Hematopoietic multipotent progenitor cell treated with erythropoietin and hydrocortisone succinate and interleukin-3 and kit ligand, for 8 days (in vitro differentiated cells): ENCODE measurements at regions not wholly inside any gene's neighbourhood (a gene's known extent, or its start where the extent isn't known, plus 50 kb on each side); places are given as distances from the start of the nearest gene placed in this dataset.
A peak's percentile ranks its signal among the peaks of the same experiment; 100 is the strongest.

Experiments
- DNase-seq: peaks from one replicate; pipeline ENCODE4 v3.0.0-alpha.2; 2015

DNA sequence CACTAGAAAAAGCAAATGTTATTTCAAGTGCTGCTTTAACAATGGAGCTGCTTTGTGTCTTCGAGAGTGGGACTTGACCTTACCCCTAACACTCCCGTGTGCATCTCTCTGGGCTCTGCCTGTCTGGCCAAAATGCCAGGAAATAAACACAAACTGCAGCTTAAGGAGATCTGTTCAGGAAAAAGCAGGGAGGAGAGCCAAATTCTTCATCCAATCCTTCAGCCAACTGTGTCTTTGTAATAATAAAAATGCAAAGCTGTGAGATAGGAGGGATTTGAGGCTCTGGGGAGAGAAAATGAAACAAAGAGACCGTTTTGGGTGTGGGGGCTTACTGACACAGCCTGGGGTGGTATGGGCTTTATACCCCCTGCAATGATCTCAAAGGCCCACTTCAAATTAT, 85.8 kb upstream of the WSCD2 start:
- DNase-seq = no peak

DNA sequence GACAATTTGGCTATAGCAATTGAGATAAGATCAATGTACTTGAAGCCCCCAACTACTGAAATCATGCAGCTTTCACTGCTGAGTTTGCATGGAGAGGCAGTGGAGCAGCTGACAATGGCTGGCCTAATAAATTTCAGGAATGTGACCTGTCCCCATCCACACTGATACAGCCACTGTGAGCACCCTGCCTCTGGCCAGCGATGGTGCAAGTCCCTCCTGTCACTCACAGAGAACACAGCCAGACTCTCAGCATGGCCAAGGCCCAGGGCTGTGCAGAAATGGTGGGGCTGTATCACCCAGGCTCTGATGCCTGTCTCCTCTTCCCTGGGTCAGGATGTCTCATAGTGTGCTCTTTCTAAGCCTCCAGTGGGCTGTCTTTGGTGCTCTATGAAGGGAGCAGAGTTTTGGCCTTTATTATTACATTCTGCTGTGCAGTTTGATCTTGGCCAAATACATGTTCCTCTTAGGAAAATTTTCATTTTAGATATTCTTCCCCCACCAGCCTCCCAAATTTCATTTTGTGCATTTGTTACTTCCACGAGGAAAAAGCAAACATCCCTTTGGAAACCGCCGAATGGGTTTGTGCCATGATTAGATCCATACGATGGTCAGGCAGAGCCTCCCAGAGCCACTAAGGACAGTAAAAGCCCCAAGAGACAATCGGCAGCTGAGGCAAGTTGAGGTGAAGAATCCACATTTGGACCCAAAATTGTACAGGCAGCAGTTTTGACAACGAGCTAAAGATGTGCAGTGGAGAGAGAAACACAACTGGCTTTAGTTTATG, 85.1 kb upstream of the WSCD2 start:
- DNase-seq = no peak

DNA sequence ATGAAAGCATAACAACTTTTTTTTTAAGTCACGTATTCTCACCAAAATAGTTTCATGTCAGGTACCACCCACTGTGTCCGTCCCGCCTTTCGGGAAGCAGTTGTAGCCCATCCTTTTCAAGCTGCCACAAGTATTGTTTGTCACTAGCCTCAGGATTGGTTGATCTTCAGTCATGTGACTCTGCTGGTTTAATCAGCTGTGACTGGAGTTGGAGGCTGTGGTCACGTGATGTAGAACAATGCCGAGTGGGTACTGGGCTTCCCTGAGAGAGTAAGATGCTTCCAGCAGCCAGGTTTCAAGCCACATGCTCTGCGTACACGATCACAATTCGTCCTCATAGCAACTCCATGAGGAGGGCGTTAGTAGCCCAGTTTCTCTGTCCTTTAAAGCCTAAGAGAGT, 83.0 kb upstream of the WSCD2 start:
- DNase-seq = no peak

DNA sequence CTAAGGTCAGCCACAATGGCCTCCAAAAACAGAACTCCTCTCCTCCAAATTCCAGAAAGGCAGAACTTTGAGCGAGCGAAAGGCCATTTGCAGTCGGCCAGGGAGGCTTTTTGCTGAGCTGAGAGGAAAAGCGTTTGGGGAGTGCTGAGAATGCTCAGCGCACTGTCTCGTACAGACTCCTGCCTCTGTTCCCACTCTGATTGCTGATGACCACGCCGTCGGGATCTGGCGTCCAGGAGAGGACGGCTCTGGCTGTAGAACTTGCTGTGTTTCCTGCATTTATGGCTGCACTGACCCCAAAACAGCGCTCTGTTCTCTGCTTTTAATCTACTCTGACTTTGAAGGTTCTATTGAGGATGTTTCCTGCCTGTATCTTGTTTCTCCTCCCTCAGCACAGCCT, 82.4 kb upstream of the WSCD2 start:
- DNase-seq = no peak

DNA sequence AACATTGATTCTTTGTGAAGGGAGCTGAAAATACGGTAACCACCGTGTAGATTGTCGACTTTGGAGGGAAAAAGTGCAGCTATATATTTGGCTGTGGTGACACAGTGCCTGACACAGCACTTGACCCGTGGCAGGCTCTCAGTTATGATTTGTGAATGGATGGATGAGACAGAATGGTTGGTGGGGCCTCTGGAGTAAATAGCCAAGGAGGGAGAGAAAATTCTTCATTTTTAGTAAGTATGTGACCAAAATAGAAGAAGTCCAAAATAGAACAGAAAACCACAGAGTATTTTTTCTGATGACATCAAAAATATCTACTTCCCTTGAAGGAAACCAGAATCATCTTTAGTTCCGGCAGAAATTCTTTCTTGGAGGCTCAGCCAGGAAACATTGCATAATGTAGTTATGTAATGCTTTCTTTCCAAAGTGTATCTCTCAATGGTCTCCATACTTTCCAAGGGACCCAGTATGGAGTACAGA, 82.0 kb upstream of the WSCD2 start:
- no peak for DNase-seq

DNA sequence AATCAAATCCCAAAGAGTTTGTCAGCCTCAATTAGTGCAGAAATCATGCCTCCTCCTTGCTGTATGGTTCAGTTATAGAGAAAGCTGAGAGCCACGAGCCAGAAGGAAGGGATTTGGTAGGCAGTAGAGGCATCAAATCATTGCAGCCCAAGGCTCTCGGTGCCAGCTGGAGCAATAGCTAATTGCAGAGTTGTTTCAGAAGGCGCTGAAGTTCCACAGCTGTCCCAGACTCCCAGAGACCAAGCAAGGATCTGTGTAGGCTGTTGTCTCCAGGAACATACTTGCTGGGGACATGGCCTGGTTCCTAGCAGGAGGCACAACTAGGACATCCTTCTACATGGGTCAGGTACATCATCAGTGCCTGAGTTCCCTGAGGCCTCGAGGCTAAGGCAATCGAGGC, 80.4 kb upstream of the WSCD2 start:
- no peak for DNase-seq

DNA sequence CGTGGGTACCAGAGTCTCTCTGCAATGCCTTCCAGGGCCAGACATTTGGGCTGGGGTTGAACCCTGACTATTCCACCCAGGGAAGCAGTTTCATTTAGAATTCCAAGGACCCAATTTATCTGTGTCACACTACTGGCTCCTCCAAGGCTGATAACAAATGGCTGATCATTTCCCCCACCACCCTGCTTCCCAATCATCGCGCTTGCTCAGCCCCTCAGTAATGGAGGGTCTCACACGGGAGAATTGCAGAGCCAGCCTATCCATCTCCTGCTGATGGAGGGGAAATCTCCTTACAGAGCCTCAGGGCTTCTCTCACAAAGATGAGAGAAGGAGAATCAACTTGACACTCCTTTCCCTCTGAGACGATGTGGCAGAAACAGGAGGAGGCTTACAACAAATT, 78.4 kb upstream of the WSCD2 start:
- DNase-seq = no peak

DNA sequence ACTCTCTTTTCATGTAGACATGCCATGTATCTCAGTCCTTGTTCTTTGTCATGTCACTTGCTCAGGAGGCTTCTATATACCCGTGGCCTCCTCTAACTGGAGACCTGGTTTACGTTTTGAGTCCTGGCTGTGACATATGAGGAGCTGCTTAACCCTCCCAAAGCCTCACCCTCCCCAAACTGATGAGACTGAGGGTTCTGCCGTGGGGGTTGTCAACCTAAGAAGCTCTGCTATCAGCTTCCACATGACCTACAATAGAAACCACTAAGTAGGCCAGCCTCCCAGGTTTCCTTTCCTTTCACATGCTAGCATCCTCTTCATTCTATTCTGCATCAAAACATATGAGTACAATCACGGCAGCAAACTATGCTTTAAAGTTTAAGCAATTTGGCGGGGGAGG, 76.8 kb upstream of the WSCD2 start:
- DNase-seq = no peak

DNA sequence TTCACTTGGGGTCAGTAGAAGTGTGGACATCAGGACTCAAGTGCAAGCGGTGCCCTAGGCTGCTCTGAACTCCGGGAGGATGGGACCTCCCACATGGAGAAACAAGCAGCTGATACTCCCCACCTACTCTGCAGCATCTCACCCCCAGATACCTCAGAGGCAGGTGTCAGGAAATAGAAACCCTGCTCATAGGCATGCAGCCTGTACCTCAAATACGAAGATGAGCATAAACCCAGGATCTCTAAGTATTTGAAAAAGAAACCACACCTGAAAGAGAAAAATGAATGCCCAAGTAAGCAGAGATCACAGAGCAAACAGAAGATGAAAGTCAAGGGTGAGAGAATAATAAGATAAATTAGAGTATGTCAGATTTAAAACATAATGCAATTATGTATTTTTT, 75.6 kb upstream of the WSCD2 start:
- DNase-seq = no peak

DNA sequence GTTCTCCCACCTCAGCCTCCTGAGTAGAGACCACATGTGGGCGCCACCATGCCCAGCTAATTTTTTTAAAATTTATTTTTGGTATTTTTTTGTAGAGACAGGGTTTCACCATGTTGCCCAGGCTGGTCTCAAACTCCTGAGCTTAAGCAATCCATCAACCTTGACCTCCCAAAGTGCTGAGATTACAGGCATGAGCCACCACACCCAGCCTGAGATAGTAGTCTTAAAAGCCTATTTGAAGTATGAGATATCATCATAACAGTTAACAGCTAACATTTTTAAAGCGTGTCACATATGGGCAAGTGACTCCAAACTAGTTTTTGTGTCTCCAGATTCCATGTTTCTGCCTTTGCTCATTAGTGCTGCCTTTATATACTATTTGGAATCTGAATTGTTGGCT, 74.6 kb upstream of the WSCD2 start:
- no peak for DNase-seq

DNA sequence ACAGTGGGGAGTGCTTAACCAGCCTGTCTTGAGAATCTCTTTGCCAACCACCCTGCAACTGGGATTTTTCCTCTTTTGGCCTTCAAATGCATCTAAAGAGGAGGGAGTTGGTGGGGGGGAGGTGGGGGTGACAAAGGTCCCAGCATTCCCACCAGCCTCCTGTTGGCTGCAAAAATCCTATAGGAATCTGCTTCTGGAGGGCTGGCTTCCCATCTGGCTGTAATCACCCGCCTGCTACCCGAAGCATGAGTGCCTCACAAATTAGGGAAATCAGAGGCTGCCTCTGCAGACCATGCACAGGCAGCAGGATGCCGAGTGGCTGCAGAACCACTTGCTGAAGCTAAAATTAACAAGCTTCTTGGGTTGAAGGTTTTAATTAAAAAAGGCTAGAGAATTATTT, 73.9 kb upstream of the WSCD2 start:
- DNase-seq = no peak

DNA sequence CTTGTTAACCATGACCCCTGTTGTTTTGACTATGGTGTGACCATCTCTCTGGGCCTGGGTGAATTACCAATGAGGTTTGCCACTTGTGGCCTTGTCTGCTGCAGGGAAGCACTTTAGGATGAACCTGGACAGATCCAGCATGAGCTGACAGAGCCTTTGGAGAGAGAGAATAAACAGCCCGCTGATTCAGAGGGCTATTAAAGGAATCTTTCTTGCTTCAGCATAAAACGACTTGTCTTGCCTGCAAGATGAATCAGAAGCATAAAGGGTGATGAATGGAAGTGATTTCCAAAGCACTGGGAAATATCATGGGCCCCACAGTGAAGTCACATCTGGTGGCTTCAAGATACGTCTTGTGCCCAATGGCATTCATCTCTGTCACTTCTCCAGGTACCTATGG, 69.0 kb upstream of the WSCD2 start:
- DNase-seq = no peak

DNA sequence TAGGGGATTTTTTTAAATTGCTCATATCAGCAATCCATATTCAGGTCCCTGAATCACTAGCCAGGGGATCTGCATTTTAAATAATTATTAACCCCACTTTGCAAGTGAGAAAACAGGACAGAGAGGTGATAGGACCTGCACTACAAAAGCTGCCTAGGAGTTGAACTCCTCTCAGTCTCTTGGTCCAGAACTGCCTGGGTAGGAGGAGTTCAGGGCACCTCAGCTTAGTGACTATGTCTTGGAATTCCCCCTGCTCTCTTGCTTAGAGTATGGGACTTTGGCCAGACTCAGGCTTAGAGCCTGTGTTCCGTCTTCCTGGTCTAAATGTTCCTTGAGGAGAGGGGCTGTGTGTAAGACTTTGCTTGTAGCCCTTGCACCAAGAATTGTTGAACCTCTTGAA, 68.2 kb upstream of the WSCD2 start:
- no peak for DNase-seq

DNA sequence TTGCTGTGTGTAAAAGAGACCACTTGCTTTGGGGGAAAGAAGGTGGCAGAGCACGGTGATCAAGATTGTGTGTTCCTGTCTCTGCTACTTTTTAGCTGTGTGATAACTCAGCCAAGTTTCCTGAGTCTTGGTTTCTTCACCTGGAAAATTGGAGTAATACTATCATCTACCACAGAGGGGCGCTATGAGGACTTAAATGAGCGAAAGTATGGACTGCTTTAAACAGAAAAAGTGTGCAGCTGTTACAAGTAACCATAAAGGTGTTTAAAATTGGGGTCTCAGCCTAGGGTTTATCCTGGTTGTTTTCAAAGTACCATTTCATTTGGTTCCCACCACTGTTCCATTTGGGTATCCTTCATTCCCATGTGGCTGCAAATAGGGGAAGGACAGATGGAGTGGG, 65.9 kb upstream of the WSCD2 start:
- peak; percentile 64 for DNase-seq

DNA sequence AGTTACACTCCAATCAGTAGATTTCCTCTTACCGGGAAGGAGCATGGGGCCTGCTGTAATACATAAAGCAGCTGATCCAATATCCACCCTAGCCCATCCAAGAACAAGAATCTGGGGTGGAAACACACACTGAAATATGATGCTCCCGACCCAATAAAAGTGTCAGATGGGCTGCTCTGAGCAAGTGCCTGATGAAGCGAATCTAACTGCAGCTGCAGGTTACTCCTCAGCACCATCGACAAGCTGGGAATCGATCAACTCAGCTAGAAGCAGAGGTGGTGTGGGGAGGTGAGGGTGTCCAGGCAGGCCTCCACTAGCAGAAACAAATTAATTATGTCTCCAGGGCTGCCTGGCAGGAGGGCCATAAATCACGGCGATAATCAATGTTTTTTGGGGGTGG, 64.0 kb upstream of the WSCD2 start:
- DNase-seq = no peak

DNA sequence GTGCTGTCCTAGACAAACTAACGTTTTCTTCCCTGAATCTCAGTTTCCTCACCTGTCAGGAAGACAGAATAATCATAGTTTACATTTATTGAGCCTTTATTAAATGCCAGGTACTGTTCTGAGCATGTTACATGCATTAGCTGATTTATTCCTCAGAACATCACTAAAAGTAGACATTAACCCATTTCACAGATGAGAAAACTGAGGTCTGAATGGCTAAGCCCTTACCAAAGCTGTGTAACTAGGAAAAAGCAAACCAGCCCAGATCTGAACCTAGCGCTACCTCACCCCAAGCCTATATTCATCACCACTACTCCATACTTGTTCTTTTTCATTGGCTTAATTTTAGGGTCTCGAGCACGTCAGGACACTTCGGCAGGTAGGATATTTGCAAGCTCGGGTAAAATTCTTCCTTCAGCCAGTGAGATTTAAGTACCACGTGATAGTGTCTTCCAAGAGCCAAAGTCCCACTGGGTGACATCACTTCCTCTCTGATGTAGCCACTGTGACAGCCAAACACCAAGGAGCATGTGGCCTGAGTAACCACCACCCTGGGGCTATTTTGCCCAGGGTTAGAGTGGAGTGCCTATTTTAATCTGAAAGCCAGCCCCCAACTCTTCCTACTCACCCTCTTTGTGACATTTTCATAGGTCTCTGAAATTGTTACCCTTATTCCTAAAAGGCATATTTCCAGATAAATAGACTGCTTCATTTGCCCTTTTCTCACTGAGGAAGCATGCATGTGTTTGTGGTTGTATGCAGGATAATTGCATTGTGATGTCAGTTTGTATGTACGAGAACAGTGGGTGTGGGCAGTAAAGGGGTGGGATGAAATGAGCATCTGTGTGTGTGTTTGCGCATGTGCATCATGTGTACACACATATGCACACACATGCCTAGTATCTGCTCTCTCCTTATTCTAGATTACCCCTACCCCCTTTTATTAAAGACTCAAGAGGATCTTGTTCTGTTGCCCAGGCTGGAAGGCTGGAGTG, 62.2 kb upstream of the WSCD2 start:
- DNase-seq = no peak

DNA sequence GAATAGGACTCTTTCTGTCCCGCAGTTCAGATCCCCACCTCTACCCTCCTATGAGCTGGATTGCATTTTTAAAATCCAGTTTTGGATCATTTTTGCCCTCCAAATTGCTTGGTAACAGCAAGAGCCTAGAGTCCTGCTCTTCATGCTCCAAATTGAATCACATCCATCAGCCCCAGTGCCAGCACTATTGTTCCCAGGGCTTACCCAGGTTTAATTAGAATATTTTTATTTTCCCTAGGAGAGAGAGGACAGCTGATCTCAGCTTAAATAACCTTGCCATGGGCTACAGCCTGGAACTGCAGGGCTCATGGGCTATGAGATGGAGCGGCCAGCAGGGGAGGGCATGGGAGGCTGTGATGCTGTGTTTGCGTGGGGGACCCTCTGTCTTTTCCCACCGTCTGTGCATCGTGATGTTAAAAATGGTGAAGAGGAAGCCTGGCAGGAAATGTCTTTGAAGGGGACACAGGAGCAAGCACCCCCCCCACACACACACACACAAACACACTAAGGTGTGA, 59.4 kb upstream of the WSCD2 start:
- no peak for DNase-seq

DNA sequence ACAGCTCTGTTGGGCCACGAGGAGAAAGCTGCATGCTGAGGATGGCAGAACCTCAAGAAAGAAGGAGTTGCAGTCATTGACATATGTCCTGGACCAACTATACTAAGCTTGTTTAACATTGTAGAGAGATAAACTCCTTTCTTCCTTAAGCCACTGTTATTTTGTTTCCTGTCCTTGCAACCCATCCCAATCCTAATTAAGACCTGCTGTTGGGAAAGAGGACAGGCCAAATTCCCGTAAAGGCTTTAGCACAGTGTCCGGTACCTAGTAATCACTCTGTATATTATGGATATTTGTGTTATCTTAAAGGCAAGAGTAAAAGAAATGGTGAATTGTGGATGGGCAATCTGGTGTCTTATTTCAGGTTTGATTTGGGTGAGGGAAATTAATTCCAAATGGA, 53.5 kb upstream of the WSCD2 start:
- no peak for DNase-seq

DNA sequence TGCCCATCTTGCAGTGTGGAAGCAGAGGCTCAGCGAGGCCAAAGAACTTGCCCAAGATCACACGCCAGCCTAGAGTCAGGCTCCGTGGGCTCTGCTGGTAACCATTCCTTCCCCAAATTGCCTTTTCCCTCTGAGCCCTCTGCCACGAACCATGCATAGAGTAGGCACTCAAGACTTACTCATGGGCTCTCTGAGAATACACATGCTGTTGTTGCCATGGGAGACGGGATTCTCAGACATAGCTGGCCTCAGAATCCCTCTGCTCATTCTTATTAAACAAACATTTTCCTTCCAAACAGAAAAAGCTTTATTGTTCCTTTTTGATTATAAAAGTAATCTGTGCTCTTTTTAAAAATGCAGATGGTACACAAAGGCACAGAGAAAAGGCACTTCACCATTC, 52.5 kb upstream of the WSCD2 start:
- DNase-seq = no peak

DNA sequence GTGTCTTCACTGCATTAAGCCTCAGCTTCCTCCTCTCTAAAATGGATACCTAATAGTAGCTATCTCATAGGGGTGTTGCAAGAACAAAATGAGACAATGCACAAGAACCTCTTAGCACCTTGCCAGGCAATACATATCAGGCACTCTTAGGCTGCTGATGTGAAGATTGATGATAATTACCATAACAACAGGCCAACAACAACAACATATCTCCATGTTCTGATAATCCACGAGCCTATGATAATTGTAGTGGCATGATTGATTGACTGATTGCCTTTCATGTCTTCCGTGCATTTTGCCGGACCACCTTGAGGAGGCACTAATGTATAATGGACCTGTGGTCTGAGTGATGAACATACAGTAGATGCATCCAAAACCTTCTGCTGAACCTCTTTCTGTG, 50.7 kb upstream of the WSCD2 start:
- peak; percentile 21 for DNase-seq
